ENCODE measurements at regions not wholly inside any gene's neighbourhood (a gene's known extent, or its start where the extent isn't known, plus 50 kb on each side); places are given as distances from the start of the nearest gene placed in this dataset.

DNA sequence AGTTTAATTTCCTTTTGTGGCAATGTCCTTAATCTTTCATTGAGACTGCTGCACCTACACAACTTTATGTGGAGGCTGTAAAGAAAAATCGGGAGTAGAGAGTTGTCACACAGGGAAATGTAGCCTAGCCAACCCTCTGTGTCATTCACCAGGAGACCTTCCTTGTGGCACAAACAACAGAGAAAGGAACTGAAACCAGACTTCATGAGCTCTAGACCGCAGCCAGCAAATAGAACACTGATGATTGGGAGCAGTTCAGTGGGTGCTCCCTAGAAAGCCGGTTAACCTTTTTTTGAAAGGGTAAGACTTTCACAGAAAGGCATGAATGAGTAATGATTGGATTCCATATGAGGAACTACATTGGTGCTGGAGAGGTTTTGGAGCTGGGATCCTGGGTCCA is 1752.4 kb upstream of the CELF4 start:
- no peaks in the 10 kb centered on the region for H3K4me1 Mint-ChIP-seq (ENCODE audit: low read depth, unreplicated experiment)
- H3K27ac Mint-ChIP-seq (ENCODE audit: unreplicated experiment) = no peak overlapping the region
- BruUV-seq (replicated peaks) = no TSS peak
- H3K36me3 ChIP-seq (ENCODE audit: control insufficient read depth, insufficient read depth, low read length) = no peaks in the 10 kb centered on the region
- intact Hi-C loops (cut with micrococcal nuclease; ENCODE audit: unreplicated experiment) = no loop called here
- ChIA-PET CTCF (no interaction called here), POLR2A (no interaction called here)
- H3K27me3 ChIP-seq (replicated peaks; ENCODE audit: control insufficient read depth, insufficient read depth, low read length) = no peaks in the 10 kb centered on the region
- H3K4me1 ChIP-seq = no peaks in the 10 kb centered on the region
- H3K27me3 Mint-ChIP-seq (ENCODE audit: insufficient read depth, unreplicated experiment) = no peaks in the 10 kb centered on the region
- no peaks in the 10 kb centered on the region for H3K36me3 Mint-ChIP-seq (ENCODE audit: insufficient read depth, unreplicated experiment)
- no peak for TF ChIP-seq CTCF (IDR thresholded peaks at IDR 0.05; ENCODE audit: insufficient read depth in 1 of 2, low read depth in 1 of 2, low read length in 1 of 2, severe bottlenecking in 1 of 2, unreplicated experiment in 1 of 2)
- no peak overlapping the region for H3K4me3 ChIP-seq (ENCODE audit: low read depth, low read length)
- H3K4me3 Mint-ChIP-seq (ENCODE audit: unreplicated experiment) = no peak overlapping the region
- no peaks in the 10 kb centered on the region for H3K9me3 ChIP-seq
- no peaks in the 10 kb centered on the region for H3K9me3 Mint-ChIP-seq (ENCODE audit: unreplicated experiment)
- no peak for DNase-seq

GRCh38 chr18:39314595-39314994 is 1749.0 kb upstream of the CELF4 start:
- no peak overlapping the region for H3K4me3 Mint-ChIP-seq (ENCODE audit: unreplicated experiment)
- H3K9me3 Mint-ChIP-seq (ENCODE audit: unreplicated experiment) = no peaks in the 10 kb centered on the region
- H3K4me1 Mint-ChIP-seq (ENCODE audit: low read depth, unreplicated experiment) = no peaks in the 10 kb centered on the region
- H3K36me3 Mint-ChIP-seq (ENCODE audit: insufficient read depth, unreplicated experiment) = no peaks in the 10 kb centered on the region
- Histone ChIP-seq H3K4me3 (ENCODE audit: low read depth, low read length) (no peak overlapping the region), H3K27me3 (replicated peaks; ENCODE audit: control insufficient read depth, insufficient read depth, low read length) (no peaks in the 10 kb centered on the region), H3K4me1 (no peaks in the 10 kb centered on the region), H3K9me3 (no peaks in the 10 kb centered on the region), H3K36me3 (ENCODE audit: control insufficient read depth, insufficient read depth, low read length) (no peaks in the 10 kb centered on the region)
- no peak overlapping the region for H3K27ac Mint-ChIP-seq (ENCODE audit: unreplicated experiment)
- TF ChIP-seq CTCF (IDR thresholded peaks at IDR 0.05; ENCODE audit: insufficient read depth in 1 of 2, low read depth in 1 of 2, low read length in 1 of 2, severe bottlenecking in 1 of 2, unreplicated experiment in 1 of 2) = no peak
- ChIA-PET CTCF (no interaction called here), POLR2A (no interaction called here)
- BruUV-seq (replicated peaks) = no TSS peak
- no peak for DNase-seq
- H3K27me3 Mint-ChIP-seq (ENCODE audit: insufficient read depth, unreplicated experiment) = no peaks in the 10 kb centered on the region
- intact Hi-C loops (cut with micrococcal nuclease; ENCODE audit: unreplicated experiment) = no loop called here

DNA sequence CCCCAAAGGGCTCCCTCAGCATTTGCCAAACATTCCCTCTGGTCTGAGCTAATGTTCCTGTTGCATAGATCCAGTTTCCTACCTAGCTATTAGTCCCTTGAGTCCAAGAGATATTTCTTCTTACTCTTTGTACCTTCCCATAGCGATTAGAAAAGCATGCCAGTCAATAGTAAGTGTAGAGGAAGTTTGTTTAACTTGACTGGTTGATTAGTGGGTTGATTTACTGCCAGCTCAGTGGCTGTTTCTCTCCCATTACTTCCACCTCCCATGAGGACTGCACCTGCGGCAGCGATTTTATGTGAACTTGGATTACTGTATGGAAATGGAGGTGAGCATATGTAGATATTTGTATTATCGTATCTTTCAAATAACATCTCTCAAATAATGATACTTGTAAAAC is 1748.4 kb upstream of the CELF4 start:
- ChIA-PET CTCF (no interaction called here), POLR2A (no interaction called here)
- no peaks in the 10 kb centered on the region for H3K27me3 ChIP-seq (replicated peaks; ENCODE audit: control insufficient read depth, insufficient read depth, low read length)
- no peaks in the 10 kb centered on the region for H3K4me1 ChIP-seq
- TF ChIP-seq CTCF (IDR thresholded peaks at IDR 0.05; ENCODE audit: insufficient read depth in 1 of 2, low read depth in 1 of 2, low read length in 1 of 2, severe bottlenecking in 1 of 2, unreplicated experiment in 1 of 2) = no peak
- Mint-ChIP-seq H3K36me3 (ENCODE audit: insufficient read depth, unreplicated experiment) (no peaks in the 10 kb centered on the region), H3K4me3 (ENCODE audit: unreplicated experiment) (no peak overlapping the region), H3K27me3 (ENCODE audit: insufficient read depth, unreplicated experiment) (no peaks in the 10 kb centered on the region), H3K4me1 (ENCODE audit: low read depth, unreplicated experiment) (no peaks in the 10 kb centered on the region), H3K27ac (ENCODE audit: unreplicated experiment) (no peak overlapping the region), H3K9me3 (ENCODE audit: unreplicated experiment) (no peaks in the 10 kb centered on the region)
- intact Hi-C loops (cut with micrococcal nuclease; ENCODE audit: unreplicated experiment) = no loop called here
- BruUV-seq (replicated peaks) = no TSS peak
- no peak overlapping the region for H3K4me3 ChIP-seq (ENCODE audit: low read depth, low read length)
- DNase-seq = no peak
- no peaks in the 10 kb centered on the region for H3K9me3 ChIP-seq
- H3K36me3 ChIP-seq (ENCODE audit: control insufficient read depth, insufficient read depth, low read length) = no peaks in the 10 kb centered on the region

Data from Caco-2 (cell line).